Progenitor cell of endocrine pancreas (in vitro differentiated cells): ENCODE measurements at regions not wholly inside any gene's neighbourhood (a gene's known extent, or its start where the extent isn't known, plus 50 kb on each side); places are given as distances from the start of the nearest gene placed in this dataset.
A peak's percentile ranks its signal among the peaks of the same experiment; 100 is the strongest.

ENCODE experiments used
- DNase-seq: peaks from one replicate; pipeline ENCODE4 v3.0.0; 2021; ENCODE audit warnings: low spot score; ENCODE audit not compliant: unreplicated experiment
- H3K27ac Mint-ChIP-seq: 2 replicates; pipeline ENCODE4 v1.8.0; 2021; ENCODE audit warnings: mild to moderate bottlenecking, moderate library complexity, mixed read lengths
- H3K27me3 Mint-ChIP-seq: 2 replicates; pipeline ENCODE4 v1.8.0; 2021; ENCODE audit warnings: mixed read lengths
- H3K36me3 Mint-ChIP-seq: 2 replicates; pipeline ENCODE4 v1.8.0; 2022; ENCODE audit warnings: mixed read lengths; ENCODE audit not compliant: insufficient read depth
- H3K4me1 Mint-ChIP-seq: 2 replicates; pipeline ENCODE4 v1.8.0; 2021; ENCODE audit warnings: low read depth, mixed read lengths
- H3K4me3 Mint-ChIP-seq: 2 replicates; pipeline ENCODE4 v1.8.0; 2021; ENCODE audit warnings: low read depth, mild to moderate bottlenecking, moderate library complexity, mixed read lengths
- H3K9me3 Mint-ChIP-seq: 2 replicates; pipeline ENCODE4 v1.8.0; 2021; ENCODE audit warnings: low read depth, mixed read lengths
- CTCF ChIP-seq: fragments of 200-600 bp; sonication (generic); IDR thresholded peaks from one replicate; pipeline ENCODE4 v1.5.0; 2021; ENCODE audit warnings: antibody characterized with exemption, mild to moderate bottlenecking; ENCODE audit not compliant: unreplicated experiment

- no peak for TF ChIP-seq CTCF
- no peak for DNase-seq
- Mint-ChIP-seq H3K4me3 (no peak overlapping the region), H3K27ac (peak overlapping the region; percentile 9), H3K9me3 (peaks cover 3% of the 10 kb centered on the region), H3K36me3 (peaks cover 1% of the 10 kb centered on the region), H3K27me3 (no peaks in the 10 kb centered on the region), H3K4me1 (peaks cover 33% of the 10 kb centered on the region)
Observed at GRCh38 chr3:118554148-118554838, 480.4 kb downstream of the IGSF11 start.

- H3K4me1 Mint-ChIP-seq: peaks cover 25% of the 10 kb centered on the region
- no peak overlapping the region for H3K27ac Mint-ChIP-seq
- no peaks in the 10 kb centered on the region for H3K27me3 Mint-ChIP-seq
- H3K4me3 Mint-ChIP-seq: no peak overlapping the region
- TF ChIP-seq CTCF: no peak
- DNase-seq: no peak
- H3K9me3 Mint-ChIP-seq: peaks cover 10% of the 10 kb centered on the region
- H3K36me3 Mint-ChIP-seq: peaks cover 1% of the 10 kb centered on the region
Observed at GRCh38 chr3:118556983-118557382, 477.7 kb downstream of the IGSF11 start.

- H3K27ac Mint-ChIP-seq: no peak overlapping the region
- H3K4me3 Mint-ChIP-seq: no peak overlapping the region
- peaks cover 13% of the 10 kb centered on the region for H3K9me3 Mint-ChIP-seq
- DNase-seq: no peak
- H3K4me1 Mint-ChIP-seq: peaks cover 25% of the 10 kb centered on the region
- TF ChIP-seq CTCF: no peak
- peaks cover 1% of the 10 kb centered on the region for H3K36me3 Mint-ChIP-seq
- no peaks in the 10 kb centered on the region for H3K27me3 Mint-ChIP-seq
Observed at GRCh38 chr3:118557513-118557912, 477.1 kb downstream of the IGSF11 start.

GRCh38 chr3:118559286-118559685 is 475.4 kb downstream of the IGSF11 start:
- no peak for DNase-seq
- H3K4me3 Mint-ChIP-seq: no peak overlapping the region
- no peak for TF ChIP-seq CTCF
- H3K27ac Mint-ChIP-seq: no peak overlapping the region
- H3K27me3 Mint-ChIP-seq: no peaks in the 10 kb centered on the region
- H3K4me1 Mint-ChIP-seq: peaks cover 23% of the 10 kb centered on the region
- H3K9me3 Mint-ChIP-seq: peaks cover 17% of the 10 kb centered on the region
- peaks cover under 1% of the 10 kb centered on the region for H3K36me3 Mint-ChIP-seq

- Mint-ChIP-seq H3K27me3 (no peaks in the 10 kb centered on the region), H3K4me3 (no peak overlapping the region), H3K36me3 (peaks cover 5% of the 10 kb centered on the region), H3K9me3 (peaks cover 43% of the 10 kb centered on the region), H3K4me1 (no peaks in the 10 kb centered on the region), H3K27ac (no peak overlapping the region)
- TF ChIP-seq CTCF: no peak
- DNase-seq: no peak
Observed at GRCh38 chr3:118564800-118565199, 469.8 kb downstream of the IGSF11 start.
